ENCODE measurements at regions not wholly inside any gene's neighbourhood (a gene's known extent, or its start where the extent isn't known, plus 50 kb on each side); places are given as distances from the start of the nearest gene placed in this dataset.

GRCh38 chr17:27049104-27049784 is 244.7 kb upstream of the WSB1 start:
- TF ChIP-seq CTCF (IDR thresholded peaks at IDR 0.05) (no peak), POLR2A (IDR thresholded peaks at IDR 0.05) (no peak)

Measured in body of pancreas (tissue), 4 donors.